ENCODE measurements at regions not wholly inside any gene's neighbourhood (a gene's known extent, or its start where the extent isn't known, plus 50 kb on each side); places are given as distances from the start of the nearest gene placed in this dataset.

DNA sequence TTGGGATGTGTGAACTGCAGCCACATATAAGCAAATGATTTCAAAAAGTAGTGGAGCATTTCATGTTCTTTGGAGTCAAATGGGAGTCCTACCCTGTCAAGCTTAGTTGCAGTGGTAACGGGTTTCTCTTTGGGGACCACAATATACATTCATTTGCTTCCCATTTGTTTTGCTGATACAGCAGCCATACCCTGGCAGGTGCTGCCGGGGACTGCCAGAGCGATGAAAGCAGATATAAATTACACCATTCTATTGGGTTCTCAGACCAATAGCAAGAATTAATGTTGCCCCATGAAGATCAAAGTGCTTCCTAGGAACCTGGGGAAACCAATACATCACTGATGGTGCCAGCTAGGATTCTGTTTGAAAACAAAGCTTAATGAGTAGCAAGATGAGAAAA, 1621.5 kb upstream of the FLRT2 start:
- ChIA-PET CTCF (no interaction called here), POLR2A (no interaction called here)
- no peaks in the 10 kb centered on the region; the same call in 1 of the 2 replicates for H3K27me3 Mint-ChIP-seq (ENCODE audit: low read depth)
- TF ChIP-seq TEAD4 (CRISPR knock-in tag; IDR thresholded peaks at IDR 0.05), result no peak
- TF ChIP-seq OVOL2 (CRISPR knock-in tag; IDR thresholded peaks at IDR 0.05; ENCODE audit: borderline replicate concordance), result no peak
- TF ChIP-seq NFATC4 (CRISPR knock-in tag; IDR thresholded peaks at IDR 0.05), result no peak
- TF ChIP-seq CTCF (IDR thresholded peaks at IDR 0.05), result no peak
- no peak for TF ChIP-seq PRRX2 (CRISPR knock-in tag; IDR thresholded peaks at IDR 0.05)
- TF ChIP-seq CREB1 (CRISPR knock-in tag; IDR thresholded peaks at IDR 0.05), result no peak
- no peak for TF ChIP-seq JAZF1 (CRISPR knock-in tag; IDR thresholded peaks at IDR 0.05)
- TF ChIP-seq MAX (CRISPR knock-in tag; IDR thresholded peaks at IDR 0.05), result no peak
- TF ChIP-seq ZNF232 (CRISPR knock-in tag; IDR thresholded peaks at IDR 0.05), result no peak
- TF ChIP-seq NFYB (CRISPR knock-in tag; conservative IDR thresholded peaks at IDR 0.05; ENCODE audit: low read depth), result no peak
- TF ChIP-seq ETV6 (CRISPR knock-in tag; IDR thresholded peaks at IDR 0.05), result no peak
- no peak for TF ChIP-seq ZNF138 (CRISPR knock-in tag; conservative IDR thresholded peaks at IDR 0.05)
- TF ChIP-seq TEAD1 (CRISPR knock-in tag; IDR thresholded peaks at IDR 0.05), result no peak
- TF ChIP-seq JUN (CRISPR knock-in tag; IDR thresholded peaks at IDR 0.05), result no peak
- H3K4me3 Mint-ChIP-seq, result no peak overlapping the region
- peaks cover 14% of the 10 kb centered on the region for H3K9me3 Mint-ChIP-seq
- H3K4me1 Mint-ChIP-seq, result peaks cover 7% of the 10 kb centered on the region; the same call in 1 of the 2 replicates
- ATAC-seq, result no peak
- DNase-seq (ENCODE audit: low spot score), result no peak
- no peak overlapping the region for H3K27ac Mint-ChIP-seq
- H3K36me3 Mint-ChIP-seq, result no peaks in the 10 kb centered on the region

- no peaks in the 10 kb centered on the region for H3K36me3 Mint-ChIP-seq
Measured at GRCh38 chr14:83909507-83909906, 1620.4 kb upstream of the FLRT2 start.

DNA sequence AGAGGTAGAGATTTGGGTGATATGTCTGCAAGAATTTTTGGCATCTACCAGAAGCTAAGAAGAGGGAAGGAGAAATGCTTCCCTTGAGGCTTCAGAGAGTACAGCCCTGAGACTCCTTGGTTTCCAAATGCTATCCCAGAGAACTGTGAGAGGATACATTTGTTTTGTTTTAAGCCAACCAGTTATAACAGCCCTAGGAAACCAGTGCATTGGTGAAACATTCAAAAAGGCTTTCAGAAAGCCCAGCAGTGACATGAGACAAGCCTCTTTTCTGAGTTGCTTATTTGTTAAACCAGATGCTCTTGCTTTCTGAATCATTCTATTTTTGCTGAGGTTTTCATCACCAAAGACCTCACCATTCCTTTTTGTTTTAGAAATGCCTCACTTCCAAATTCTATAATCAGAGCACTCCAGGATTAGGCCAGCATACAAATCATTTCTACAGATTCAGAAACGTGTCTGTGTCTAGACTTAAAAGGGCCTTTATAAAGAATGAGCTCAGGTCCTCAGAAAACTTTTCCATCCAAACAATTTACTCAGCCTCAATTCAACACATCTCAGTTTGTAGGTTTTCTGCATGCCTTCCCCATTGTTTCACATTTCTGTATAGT, 1617.8 kb upstream of the FLRT2 start:
- ChIA-PET POLR2A (no interaction called here), CTCF (no interaction called here)
- H3K27me3 Mint-ChIP-seq (ENCODE audit: low read depth), result no peaks in the 10 kb centered on the region; the same call in 1 of the 2 replicates
- TF ChIP-seq ERG (CRISPR knock-in tag; IDR thresholded peaks at IDR 0.05), result no peak
- TF ChIP-seq GRHL2 (CRISPR knock-in tag; IDR thresholded peaks at IDR 0.05; ENCODE audit: insufficient replicate concordance, severe bottlenecking), result no peak
- TF ChIP-seq ZNF219 (CRISPR knock-in tag; IDR thresholded peaks at IDR 0.05; ENCODE audit: borderline replicate concordance), result no peak
- no peak for TF ChIP-seq CTCF (IDR thresholded peaks at IDR 0.05)
- TF ChIP-seq ZNF512 (CRISPR knock-in tag; IDR thresholded peaks at IDR 0.05; ENCODE audit: borderline replicate concordance), result no peak
- TF ChIP-seq OVOL2 (CRISPR knock-in tag; IDR thresholded peaks at IDR 0.05; ENCODE audit: borderline replicate concordance), result no peak
- DNase-seq (ENCODE audit: low spot score) (no peak), ATAC-seq (no peak)
- H3K4me3 Mint-ChIP-seq, result no peak overlapping the region
- no peaks in the 10 kb centered on the region for H3K36me3 Mint-ChIP-seq
- H3K9me3 Mint-ChIP-seq, result peaks cover 14% of the 10 kb centered on the region
- H3K4me1 Mint-ChIP-seq, result peaks cover 12% of the 10 kb centered on the region
- no peak overlapping the region for H3K27ac Mint-ChIP-seq

More at GRCh38 chr14:83909507-83909906, 1620.4 kb upstream of the FLRT2 start:
- Mint-ChIP-seq H3K4me1 (peaks cover 7% of the 10 kb centered on the region; the same call in 1 of the 2 replicates), H3K27ac (no peak overlapping the region), H3K9me3 (peaks cover 14% of the 10 kb centered on the region), H3K4me3 (no peak overlapping the region), H3K27me3 (ENCODE audit: low read depth) (no peaks in the 10 kb centered on the region; the same call in 1 of the 2 replicates)
- ChIA-PET POLR2A (no interaction called here), CTCF (no interaction called here)
- no peak for ATAC-seq
- TF ChIP-seq, protein P1, sequence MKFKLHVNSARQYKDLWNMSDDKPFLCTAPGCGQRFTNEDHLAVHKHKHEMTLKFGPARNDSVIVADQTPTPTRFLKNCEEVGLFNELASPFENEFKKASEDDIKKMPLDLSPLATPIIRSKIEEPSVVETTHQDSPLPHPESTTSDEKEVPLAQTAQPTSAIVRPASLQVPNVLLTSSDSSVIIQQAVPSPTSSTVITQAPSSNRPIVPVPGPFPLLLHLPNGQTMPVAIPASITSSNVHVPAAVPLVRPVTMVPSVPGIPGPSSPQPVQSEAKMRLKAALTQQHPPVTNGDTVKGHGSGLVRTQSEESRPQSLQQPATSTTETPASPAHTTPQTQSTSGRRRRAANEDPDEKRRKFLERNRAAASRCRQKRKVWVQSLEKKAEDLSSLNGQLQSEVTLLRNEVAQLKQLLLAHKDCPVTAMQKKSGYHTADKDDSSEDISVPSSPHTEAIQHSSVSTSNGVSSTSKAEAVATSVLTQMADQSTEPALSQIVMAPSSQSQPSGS (CRISPR knock-in tag; IDR thresholded peaks at IDR 0.05; ENCODE audit: borderline replicate concordance, low read depth), result no peak
- DNase-seq (ENCODE audit: low spot score), result no peak

Data from WTC11 (cell line).